ENCODE measurements at regions not wholly inside any gene's neighbourhood (a gene's known extent, or its start where the extent isn't known, plus 50 kb on each side); places are given as distances from the start of the nearest gene placed in this dataset.

DNA sequence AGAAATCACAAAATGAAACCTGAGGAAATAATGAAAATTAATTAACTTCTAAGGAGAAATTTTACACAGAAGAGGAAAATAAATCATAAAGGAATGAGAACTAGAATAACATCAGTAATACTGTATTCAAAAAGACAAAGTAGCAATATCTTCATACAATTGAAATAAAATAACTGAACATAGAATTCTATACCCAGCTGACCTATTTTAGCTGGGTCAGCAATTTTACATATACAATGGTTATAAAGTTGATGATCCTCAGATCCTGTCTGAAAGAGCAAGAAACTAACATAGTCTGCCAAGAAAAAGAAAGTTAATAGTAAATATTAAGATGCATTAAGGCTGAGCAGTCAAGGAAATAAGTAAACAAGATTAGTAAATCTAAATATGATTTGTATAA is 93.0 kb upstream of the P3H2 start:
- Histone ChIP-seq H3K9me3 (no peaks in the 10 kb centered on the region), H3K4me1 (no peaks in the 10 kb centered on the region), H3K27me3 (no peaks in the 10 kb centered on the region), H3K4me3 (no peak overlapping the region), H3K27ac (replicated peaks in 1 of 4) (no peak overlapping the region), H3K36me3 (no peaks in the 10 kb centered on the region)
- no peak for DNase-seq (ENCODE audit: extremely low spot score)
- TF ChIP-seq POLR2A (IDR thresholded peaks at IDR 0.05; ENCODE audit: low read depth) (no peak), POLR2AphosphoS5 (IDR thresholded peaks at IDR 0.05) (no peak), EP300 (IDR thresholded peaks at IDR 0.05) (no peak)
- TF ChIP-seq, protein P1, sequence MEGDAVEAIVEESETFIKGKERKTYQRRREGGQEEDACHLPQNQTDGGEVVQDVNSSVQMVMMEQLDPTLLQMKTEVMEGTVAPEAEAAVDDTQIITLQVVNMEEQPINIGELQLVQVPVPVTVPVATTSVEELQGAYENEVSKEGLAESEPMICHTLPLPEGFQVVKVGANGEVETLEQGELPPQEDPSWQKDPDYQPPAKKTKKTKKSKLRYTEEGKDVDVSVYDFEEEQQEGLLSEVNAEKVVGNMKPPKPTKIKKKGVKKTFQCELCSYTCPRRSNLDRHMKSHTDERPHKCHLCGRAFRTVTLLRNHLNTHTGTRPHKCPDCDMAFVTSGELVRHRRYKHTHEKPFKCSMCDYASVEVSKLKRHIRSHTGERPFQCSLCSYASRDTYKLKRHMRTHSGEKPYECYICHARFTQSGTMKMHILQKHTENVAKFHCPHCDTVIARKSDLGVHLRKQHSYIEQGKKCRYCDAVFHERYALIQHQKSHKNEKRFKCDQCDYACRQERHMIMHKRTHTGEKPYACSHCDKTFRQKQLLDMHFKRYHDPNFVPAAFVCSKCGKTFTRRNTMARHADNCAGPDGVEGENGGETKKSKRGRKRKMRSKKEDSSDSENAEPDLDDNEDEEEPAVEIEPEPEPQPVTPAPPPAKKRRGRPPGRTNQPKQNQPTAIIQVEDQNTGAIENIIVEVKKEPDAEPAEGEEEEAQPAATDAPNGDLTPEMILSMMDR (IDR thresholded peaks at IDR 0.05), result no peak
- intact Hi-C loops (cut with DNase I), result no loop called here

GRCh38 chr3:190210608-190211007 is 89.9 kb upstream of the P3H2 start:
- intact Hi-C loops (cut with DNase I), result no loop called here
- H3K4me1 ChIP-seq, result no peaks in the 10 kb centered on the region
- no peak for DNase-seq (ENCODE audit: extremely low spot score)
- TF ChIP-seq, protein P1 (IDR thresholded peaks at IDR 0.05), result no peak
- TF ChIP-seq POLR2A (IDR thresholded peaks at IDR 0.05; ENCODE audit: low read depth) (no peak), POLR2AphosphoS5 (IDR thresholded peaks at IDR 0.05) (no peak), EP300 (IDR thresholded peaks at IDR 0.05) (no peak)
- no peaks in the 10 kb centered on the region for H3K27me3 ChIP-seq
- H3K27ac ChIP-seq (replicated peaks in 1 of 4), result no peak overlapping the region
- no peak overlapping the region for H3K4me3 ChIP-seq
- H3K36me3 ChIP-seq, result no peaks in the 10 kb centered on the region
- no peaks in the 10 kb centered on the region for H3K9me3 ChIP-seq
- WGBS, result 83% methylated on average over 1 of the region's 1 CpG

DNA sequence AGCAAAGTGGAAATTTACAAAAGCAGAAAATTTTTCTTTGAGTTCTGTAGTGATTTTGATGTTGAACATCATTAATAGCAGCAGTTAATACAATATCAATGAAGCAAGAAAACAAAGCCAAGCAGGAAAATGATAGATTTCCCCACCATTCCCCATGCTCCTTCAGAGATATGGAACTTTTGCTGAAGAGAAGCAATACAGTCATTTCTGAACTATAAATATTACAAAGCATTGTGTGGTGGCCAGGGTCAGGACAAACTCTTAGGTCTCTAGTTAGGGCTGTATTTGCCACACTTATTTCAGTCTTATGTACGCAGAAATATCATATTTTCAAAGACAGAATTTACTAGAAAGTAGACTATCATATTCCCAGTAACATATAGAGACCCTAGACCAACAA is 88.8 kb upstream of the P3H2 start:
- Histone ChIP-seq H3K9me3 (no peaks in the 10 kb centered on the region), H3K4me1 (no peaks in the 10 kb centered on the region), H3K27ac (replicated peaks in 1 of 4) (no peak overlapping the region), H3K27me3 (no peaks in the 10 kb centered on the region), H3K4me3 (no peak overlapping the region), H3K36me3 (no peaks in the 10 kb centered on the region)
- DNase-seq (ENCODE audit: extremely low spot score), result no peak
- WGBS, result 0% methylated on average over 1 of the region's 1 CpG
- intact Hi-C loops (cut with DNase I), result no loop called here
- TF ChIP-seq, protein P1 (IDR thresholded peaks at IDR 0.05), result no peak
- no peak for TF ChIP-seq EP300 (IDR thresholded peaks at IDR 0.05)
- TF ChIP-seq POLR2AphosphoS5 (IDR thresholded peaks at IDR 0.05), result no peak
- no peak for TF ChIP-seq POLR2A (IDR thresholded peaks at IDR 0.05; ENCODE audit: low read depth)

DNA sequence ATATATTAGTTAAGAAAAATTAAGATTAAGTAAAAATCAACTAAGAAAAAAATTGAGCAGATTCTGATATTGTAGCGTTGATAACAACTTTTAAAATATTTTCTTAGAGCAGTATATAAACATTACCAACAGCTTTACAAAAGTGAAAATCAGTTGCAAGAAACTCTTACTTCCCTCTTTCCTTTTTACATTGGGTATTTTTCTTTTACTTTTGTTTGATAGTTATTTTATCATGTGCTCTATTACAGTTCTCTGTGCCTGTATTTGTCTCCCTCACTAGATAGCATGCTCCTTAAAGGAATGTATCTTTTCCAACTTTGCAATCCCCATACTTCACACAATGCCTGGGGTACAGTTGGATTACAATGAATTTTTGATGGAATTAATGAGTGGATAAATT is 87.5 kb upstream of the P3H2 start:
- Histone ChIP-seq H3K36me3 (no peaks in the 10 kb centered on the region), H3K4me3 (no peak overlapping the region), H3K9me3 (no peaks in the 10 kb centered on the region), H3K27me3 (no peaks in the 10 kb centered on the region), H3K4me1 (no peaks in the 10 kb centered on the region), H3K27ac (replicated peaks in 1 of 4) (no peak overlapping the region)
- intact Hi-C loops (cut with DNase I), result no loop called here
- no peak for DNase-seq (ENCODE audit: extremely low spot score)
- TF ChIP-seq POLR2AphosphoS5 (IDR thresholded peaks at IDR 0.05), result no peak
- no peak for TF ChIP-seq POLR2A (IDR thresholded peaks at IDR 0.05; ENCODE audit: low read depth)
- TF ChIP-seq EP300 (IDR thresholded peaks at IDR 0.05), result no peak
- TF ChIP-seq, protein P1 (IDR thresholded peaks at IDR 0.05), result no peak
- 96% methylated on average over 1 of the region's 1 CpG for WGBS

- DNase-seq (ENCODE audit: extremely low spot score), result no peak
- H3K4me3 ChIP-seq, result no peak overlapping the region
- H3K4me1 ChIP-seq, result no peaks in the 10 kb centered on the region
- no peak overlapping the region for H3K27ac ChIP-seq (replicated peaks in 1 of 4)
- H3K27me3 ChIP-seq, result no peaks in the 10 kb centered on the region
- H3K36me3 ChIP-seq, result no peaks in the 10 kb centered on the region
- no peak for TF ChIP-seq EP300 (IDR thresholded peaks at IDR 0.05)
- no peak for TF ChIP-seq POLR2AphosphoS5 (IDR thresholded peaks at IDR 0.05)
- TF ChIP-seq, protein P1 (IDR thresholded peaks at IDR 0.05), result no peak
- TF ChIP-seq POLR2A (IDR thresholded peaks at IDR 0.05; ENCODE audit: low read depth), result no peak
- H3K9me3 ChIP-seq, result no peaks in the 10 kb centered on the region
- WGBS, result 81% methylated on average over 1 of the region's 1 CpG
- intact Hi-C loops (cut with DNase I), result no loop called here
Measured at GRCh38 chr3:190205739-190206138, 85.0 kb upstream of the P3H2 start.
